Body of pancreas (tissue), 4 donors: ENCODE measurements at regions not wholly inside any gene's neighbourhood (a gene's known extent, or its start where the extent isn't known, plus 50 kb on each side); places are given as distances from the start of the nearest gene placed in this dataset.

Experiments
- ATAC-seq: fragments of 150-250 bp; one replicate; pipeline ENCODE4 v1.9.1; 2016
- DNase-seq, 4 donors: peaks; one replicate each; pipeline ENCODE4 v3.0.0-alpha.2; 2019
- H3K27ac ChIP-seq, 4 donors: fragments of 200-600 bp; sonication (generic); 1 replicate in 3 of 4; 2 replicates in 1 of 4; pipeline versions ENCODE4 v1.5.1 to v1.6.1; 2016 to 2019; ENCODE audit warnings: mild to moderate bottlenecking in 1 of 4, mixed read lengths in 1 of 4, moderate library complexity in 1 of 4
- H3K27me3 ChIP-seq, 2 donors: fragments of 200-600 bp; sonication (generic); one replicate each; pipeline ENCODE4 v1.6.0; 2016; ENCODE audit warnings: mild to moderate bottlenecking in 1 of 2
- H3K36me3 ChIP-seq, 2 donors: fragments of 200-600 bp; sonication (generic); replicated peaks in 1 of 2; 2 replicates each; pipeline ENCODE4 v1.5.1; 2016; ENCODE audit warnings: low read depth in 2 of 2; ENCODE audit not compliant: insufficient read depth in 1 of 2
- H3K4me1 ChIP-seq: fragments of 200-600 bp; sonication (generic); one replicate; pipeline ENCODE4 v1.6.0; 2016
- H3K4me3 ChIP-seq, 2 donors: fragments of 200-600 bp; sonication (generic); 1 replicate in 1 of 2; 2 replicates in 1 of 2; pipeline ENCODE4 v1.5.1; 2016 to 2019
- H3K9me3 ChIP-seq, 3 donors: fragments of 200-600 bp; sonication (generic); 1 replicate in 2 of 3; 2 replicates in 1 of 3; pipeline ENCODE4 v1.5.1; 2016
- POLR2A ChIP-seq, 3 donors: fragments of 450-650 bp; IDR thresholded peaks; one replicate each; pipeline ENCODE4 v1.6.1; 2016; ENCODE audit warnings: antibody characterized with exemption in 3 of 3, mild to moderate bottlenecking in 2 of 3
- WGBS, 2 donors: methylation state at CpG; one replicate each; pipeline ENCODE4 v1.1.5; 2017; 5-methylcytosine and 5-hydroxymethylcytosine counted together
- intact Hi-C: fragments of 100-400 bp; cut with DNase I; formaldehyde crosslinking; loops from one replicate; pipeline ENCODE4 v1.15.1; 2023
- TF ChIP-seq, protein P1 (sequence below), 7 experiments: fragments of 450-650 bp in 4 of 7; fragments of 200-600 bp in 3 of 7; sonication (generic) in 3 of 7; IDR thresholded peaks; one replicate each; pipeline ENCODE4 v1.5.1; 2016 to 2019; ENCODE audit warnings: antibody characterized with exemption in 7 of 7

DNA sequence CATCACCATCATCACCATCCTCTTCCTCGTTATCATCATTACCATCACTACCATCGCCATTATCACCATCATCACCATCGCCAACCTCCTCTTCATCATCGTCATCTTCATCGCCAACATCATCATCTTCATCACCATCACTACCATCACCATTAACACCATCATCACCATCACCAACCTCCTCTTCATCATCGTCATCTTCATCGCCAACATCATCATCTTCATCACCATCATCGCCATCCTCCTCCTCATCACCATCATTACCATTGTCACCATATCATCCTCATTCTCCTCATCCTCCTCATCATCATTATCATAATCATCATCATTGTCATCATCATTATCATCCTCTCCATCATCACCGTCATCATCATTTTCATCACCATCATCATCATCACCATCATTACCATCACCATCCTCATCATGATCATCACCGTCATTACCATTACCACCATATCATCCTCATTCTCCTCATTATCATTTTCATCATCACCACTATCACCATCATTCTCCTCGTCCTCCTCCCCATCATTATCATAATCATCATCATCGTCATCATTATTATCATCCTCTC lies 1498.7 kb downstream of the TBC1D22A start:
- WGBS, 2 donors = 79 to 81% methylated on average over 12 of the region's 12 CpGs
- ATAC-seq = no peak

DNA sequence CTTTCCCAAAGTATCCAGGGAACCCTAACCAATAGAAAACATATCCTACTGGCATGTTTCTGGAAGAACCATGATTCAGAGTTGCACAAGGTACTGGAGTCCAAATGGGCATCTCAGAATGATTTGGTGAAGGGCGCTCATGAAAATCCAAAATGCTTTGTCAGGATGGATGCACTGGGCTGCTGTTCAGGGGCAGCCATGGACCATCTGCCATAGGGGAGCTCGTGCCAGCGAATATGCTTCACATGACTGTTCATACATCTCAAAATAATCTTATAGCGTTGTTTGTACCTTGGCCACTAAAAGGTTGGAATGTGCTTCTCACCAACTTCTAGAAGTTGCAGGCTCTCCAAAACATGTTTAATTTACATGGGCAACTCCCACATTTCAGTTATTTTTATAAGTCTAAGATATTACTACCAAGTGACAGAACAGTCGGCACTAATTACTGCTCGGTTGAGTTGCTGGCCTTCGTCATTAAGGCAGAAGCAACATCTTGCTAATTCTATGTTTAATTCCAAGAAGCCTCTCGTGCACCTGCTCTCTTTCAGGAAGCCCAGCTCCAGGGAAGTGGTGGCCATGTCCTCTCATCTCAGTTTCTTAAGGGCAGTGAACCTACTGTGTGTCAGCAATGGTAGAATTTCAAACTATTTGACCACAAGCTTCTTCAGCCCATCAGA lies 1497.7 kb downstream of the TBC1D22A start:
- intact Hi-C loops = no loop called here
- TF ChIP-seq, protein P1, sequence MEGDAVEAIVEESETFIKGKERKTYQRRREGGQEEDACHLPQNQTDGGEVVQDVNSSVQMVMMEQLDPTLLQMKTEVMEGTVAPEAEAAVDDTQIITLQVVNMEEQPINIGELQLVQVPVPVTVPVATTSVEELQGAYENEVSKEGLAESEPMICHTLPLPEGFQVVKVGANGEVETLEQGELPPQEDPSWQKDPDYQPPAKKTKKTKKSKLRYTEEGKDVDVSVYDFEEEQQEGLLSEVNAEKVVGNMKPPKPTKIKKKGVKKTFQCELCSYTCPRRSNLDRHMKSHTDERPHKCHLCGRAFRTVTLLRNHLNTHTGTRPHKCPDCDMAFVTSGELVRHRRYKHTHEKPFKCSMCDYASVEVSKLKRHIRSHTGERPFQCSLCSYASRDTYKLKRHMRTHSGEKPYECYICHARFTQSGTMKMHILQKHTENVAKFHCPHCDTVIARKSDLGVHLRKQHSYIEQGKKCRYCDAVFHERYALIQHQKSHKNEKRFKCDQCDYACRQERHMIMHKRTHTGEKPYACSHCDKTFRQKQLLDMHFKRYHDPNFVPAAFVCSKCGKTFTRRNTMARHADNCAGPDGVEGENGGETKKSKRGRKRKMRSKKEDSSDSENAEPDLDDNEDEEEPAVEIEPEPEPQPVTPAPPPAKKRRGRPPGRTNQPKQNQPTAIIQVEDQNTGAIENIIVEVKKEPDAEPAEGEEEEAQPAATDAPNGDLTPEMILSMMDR (IDR thresholded peaks at IDR 0.05) = no peak
- TF ChIP-seq POLR2A (IDR thresholded peaks at IDR 0.05) = no peak
- ATAC-seq = no peak
- Histone ChIP-seq H3K4me3 (no peak overlapping the region), H3K36me3 (no peaks in the 10 kb centered on the region), H3K9me3 (no peaks in the 10 kb centered on the region), H3K4me1 (no peaks in the 10 kb centered on the region), H3K27me3 (no peaks in the 10 kb centered on the region), H3K27ac (no peak overlapping the region)
- no peak for DNase-seq
- 67 to 76% methylated on average over 8 of the region's 8 CpGs for WGBS, 2 donors

More for the DNA sequence above, 1498.7 kb downstream of the TBC1D22A start:
- intact Hi-C loops = no loop called here
- Histone ChIP-seq H3K4me1 (no peaks in the 10 kb centered on the region), H3K36me3 (no peaks in the 10 kb centered on the region), H3K9me3 (no peaks in the 10 kb centered on the region), H3K4me3 (no peak overlapping the region), H3K27ac (no peak overlapping the region), H3K27me3 (no peaks in the 10 kb centered on the region)
- DNase-seq = no peak
- TF ChIP-seq, protein P1 (IDR thresholded peaks at IDR 0.05) = no peak
- no peak for TF ChIP-seq POLR2A (IDR thresholded peaks at IDR 0.05)

DNA sequence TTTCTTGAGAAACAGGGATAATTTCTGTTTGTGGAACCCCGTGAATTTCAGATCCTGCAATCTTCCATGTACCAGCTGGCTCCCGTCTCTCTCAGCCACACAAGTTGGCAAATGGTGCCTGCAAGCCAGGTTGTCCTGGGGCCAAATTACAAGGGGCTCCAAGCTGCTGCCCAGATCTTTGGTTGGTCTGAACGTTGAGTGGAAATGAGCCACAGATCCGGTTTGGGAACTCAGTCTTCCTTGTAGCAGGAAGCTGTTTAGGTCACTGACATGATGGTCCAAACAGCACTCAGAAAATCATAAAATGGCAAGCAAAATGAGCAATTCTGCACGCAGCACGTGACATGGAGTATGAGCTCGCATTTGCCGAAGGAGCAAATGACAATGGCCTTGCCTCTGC lies 1496.4 kb downstream of the TBC1D22A start:
- intact Hi-C loops = no loop called here
- H3K4me3 ChIP-seq = no peak overlapping the region
- no peak for DNase-seq
- H3K4me1 ChIP-seq = no peaks in the 10 kb centered on the region
- TF ChIP-seq, protein P1 (IDR thresholded peaks at IDR 0.05) = no peak
- no peak for TF ChIP-seq POLR2A (IDR thresholded peaks at IDR 0.05)
- no peaks in the 10 kb centered on the region for H3K36me3 ChIP-seq
- H3K9me3 ChIP-seq = no peaks in the 10 kb centered on the region
- no peaks in the 10 kb centered on the region for H3K27me3 ChIP-seq
- ATAC-seq = no peak
- no peak overlapping the region for H3K27ac ChIP-seq
- 63 to 68% methylated on average over 8 of the region's 8 CpGs for WGBS, 2 donors

DNA sequence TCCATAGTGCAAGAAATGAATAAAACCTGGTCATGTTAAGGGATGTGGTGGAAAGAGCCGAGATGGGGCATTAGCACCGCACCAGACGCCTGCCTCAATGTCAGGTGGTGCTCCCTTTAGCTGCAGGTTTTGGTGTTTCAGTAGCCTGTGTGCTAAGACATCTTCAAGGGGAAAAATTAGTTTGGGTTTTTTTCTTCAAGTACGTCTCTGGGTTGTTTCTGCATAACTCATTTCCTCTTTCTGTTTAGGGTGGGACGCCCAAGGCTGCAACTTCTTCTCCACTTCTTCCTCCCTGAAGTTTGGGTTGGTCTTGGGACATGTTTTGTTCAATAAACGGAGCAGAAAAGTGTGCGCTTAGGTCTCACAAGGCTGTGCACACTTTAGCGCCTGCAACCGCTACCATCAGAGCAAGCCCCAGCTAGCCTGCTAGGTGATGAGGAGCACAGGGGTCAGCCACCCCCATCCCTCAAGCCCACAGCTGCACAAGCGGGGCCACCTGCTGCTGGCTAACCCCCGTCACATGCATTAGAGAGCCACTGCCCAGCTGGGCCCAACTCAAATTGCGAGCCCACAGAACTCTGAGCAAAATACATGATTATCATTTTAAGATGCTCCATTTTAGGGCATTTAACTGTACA lies 1495.7 kb downstream of the TBC1D22A start:
- 63% methylated on average over 10 to 12 of the region's 12 CpGs for WGBS, 2 donors
- TF ChIP-seq, protein P1 (IDR thresholded peaks at IDR 0.05) = no peak
- no peak for TF ChIP-seq POLR2A (IDR thresholded peaks at IDR 0.05)
- Histone ChIP-seq H3K4me3 (no peak overlapping the region), H3K27me3 (no peaks in the 10 kb centered on the region), H3K36me3 (no peaks in the 10 kb centered on the region), H3K27ac (no peak overlapping the region), H3K4me1 (no peaks in the 10 kb centered on the region), H3K9me3 (no peaks in the 10 kb centered on the region)
- intact Hi-C loops = no loop called here
- ATAC-seq (no peak), DNase-seq (no peak)
